Amniotic stem cell (primary cell): ENCODE measurements at regions not wholly inside any gene's neighbourhood (a gene's known extent, or its start where the extent isn't known, plus 50 kb on each side); places are given as distances from the start of the nearest gene placed in this dataset.
"Not testable (repeated sequence)": the region's sequence is repeated elsewhere in the genome, so short reads cannot be mapped to it uniquely, and the experiment has no call there.

Experiments
- DNase-seq: peaks from one replicate; lab custom pipeline; 2025; lab: John Stamatoyannopoulos, UW

DNA sequence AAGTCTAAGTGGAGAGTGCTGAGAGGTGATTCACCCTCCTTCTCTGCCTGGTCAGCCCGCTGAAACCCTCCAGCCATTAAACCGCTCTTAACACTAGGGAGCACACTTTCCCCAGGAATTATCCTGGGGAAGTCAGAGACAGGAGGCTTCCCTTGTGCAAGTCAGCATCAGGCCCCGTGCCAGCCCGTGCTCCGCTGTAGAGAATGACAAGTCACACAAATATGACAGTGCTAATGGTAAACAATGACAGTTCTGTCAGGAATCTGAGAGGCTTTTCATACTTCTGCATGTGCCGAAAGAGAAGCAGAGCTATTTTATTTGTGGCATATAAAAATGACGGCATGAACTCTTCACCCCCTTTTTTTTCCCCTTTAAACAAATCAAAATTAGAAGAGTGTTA lies 816.9 kb upstream of the SLC10A2 start:
- peak; percentile 94 for DNase-seq

DNA sequence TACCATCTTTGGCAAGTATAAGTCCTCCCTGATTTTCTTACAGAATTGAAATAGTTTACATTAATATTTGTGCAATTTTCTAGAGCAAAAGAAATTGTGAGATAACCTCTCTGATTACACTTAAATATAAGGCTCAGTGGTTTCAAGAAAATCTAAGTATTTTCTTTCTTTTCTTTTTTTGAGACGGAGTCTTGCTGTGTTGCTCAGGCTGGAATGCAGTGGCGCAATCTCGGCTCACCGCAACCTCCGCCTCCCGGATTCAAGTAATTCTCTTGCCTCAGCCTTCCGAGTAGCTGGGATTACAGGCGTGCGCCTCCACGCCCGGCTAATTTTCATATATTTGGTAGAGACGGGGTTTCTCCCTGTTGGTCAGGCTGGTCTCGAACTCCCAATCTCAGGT lies 813.9 kb upstream of the SLC10A2 start:
- DNase-seq, result not testable (repeated sequence)

DNA sequence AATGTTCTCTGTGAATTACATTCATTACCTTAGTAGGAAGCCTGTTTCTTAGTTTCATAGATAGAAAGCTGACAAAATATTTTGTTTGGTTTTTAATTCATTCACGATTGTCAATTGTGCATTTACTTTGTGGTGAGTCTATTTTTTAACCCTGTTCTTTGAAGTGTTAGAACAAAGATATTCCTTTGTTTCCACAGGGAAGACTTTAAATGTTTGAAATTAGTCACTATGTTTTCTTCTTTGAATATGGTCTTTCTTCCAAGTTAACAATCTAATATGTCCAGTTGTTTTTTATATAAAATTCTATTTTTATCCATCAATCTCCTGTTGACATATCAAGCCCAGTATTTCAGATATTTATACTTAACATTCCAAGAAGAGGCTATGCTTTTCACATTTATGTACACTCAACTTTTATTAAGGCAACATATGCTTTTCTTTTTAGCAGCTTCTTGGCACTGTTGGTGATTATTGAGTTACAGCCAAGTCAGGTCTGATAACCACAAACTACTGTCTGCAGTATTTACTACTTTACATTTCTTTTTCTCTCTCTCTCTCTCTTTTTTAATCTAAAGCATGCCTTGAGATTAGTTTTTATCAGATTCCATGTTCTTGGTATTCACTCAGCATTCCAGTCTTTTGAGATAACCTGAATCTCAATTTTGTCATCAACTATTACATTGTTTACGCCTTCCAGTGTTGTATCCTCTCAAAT lies 812.8 kb upstream of the SLC10A2 start:
- DNase-seq, result no peak

DNA sequence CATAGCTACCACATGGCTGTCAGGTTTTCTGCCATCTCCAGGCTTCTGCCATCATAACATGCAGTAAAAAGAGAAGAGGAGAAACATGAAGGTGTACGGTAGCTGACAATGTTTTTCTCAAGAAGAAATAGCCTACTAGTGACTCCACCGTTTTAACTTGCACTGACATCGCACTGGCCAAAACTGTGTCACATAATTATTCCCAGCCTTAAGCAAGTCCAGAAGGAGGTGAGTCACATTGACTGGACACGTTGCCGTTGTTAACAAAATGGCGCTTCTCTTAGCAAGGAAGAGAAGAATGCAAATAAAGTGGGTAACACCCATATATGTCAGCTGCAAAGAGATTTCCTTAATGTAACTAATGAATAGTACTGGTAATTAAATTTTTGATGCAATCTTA lies 810.4 kb upstream of the SLC10A2 start:
- no peak for DNase-seq

DNA sequence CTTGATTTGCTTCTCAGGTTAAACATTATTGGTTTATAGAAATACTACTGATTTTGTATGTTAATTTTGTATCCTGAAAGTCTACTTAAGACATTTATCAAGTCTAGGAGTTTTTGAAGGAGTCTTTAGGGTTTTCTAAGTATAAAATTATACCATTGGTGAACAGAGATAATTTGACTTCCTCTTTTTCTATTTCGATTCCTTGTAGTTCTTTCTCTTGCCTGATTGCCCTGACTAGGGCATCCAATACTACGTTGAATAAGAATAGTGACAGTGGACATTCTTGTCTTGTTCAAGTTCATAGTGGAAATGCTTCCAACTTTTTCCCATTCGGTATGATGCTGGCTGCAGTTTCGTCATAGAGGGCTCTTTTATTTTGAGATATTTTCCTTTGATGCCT lies 807.5 kb upstream of the SLC10A2 start:
- no peak for DNase-seq

DNA sequence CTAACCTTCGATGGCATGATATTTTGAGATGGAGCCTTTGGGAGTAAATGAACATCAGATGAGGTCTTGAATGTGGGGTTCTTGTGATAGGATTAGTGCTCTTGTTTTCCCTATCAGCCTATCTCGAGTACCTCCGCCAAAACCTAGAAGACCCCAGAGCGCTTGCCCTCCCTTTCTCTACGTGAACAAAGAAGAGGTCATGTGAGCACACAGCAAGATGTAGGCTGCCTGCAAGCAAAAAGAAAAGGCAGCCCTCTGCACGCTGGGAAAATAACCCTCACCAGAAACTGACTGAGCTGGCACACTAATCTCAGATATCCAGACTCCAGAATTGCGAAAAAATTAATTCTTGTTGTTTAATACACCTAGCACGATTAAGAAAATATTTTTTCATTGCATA lies 799.8 kb upstream of the SLC10A2 start:
- no peak for DNase-seq

DNA sequence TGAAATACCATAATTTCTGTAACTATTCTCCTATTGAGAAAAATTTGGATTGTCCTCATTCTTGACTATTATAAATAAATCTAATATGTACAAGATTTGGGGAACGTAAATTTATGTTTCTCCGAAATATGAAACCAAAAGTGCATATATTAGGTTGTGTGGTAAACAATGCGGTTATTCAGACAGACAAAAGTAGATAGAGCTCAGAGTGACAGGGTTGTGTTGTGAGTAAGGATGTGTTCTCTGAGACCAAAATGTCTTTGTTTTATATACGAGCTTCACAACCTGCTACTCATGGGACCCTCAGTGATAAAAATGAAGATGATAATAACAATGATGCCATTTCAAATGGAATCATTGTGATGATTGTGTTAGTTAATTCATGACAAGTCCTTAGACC lies 796.3 kb upstream of the SLC10A2 start:
- no peak for DNase-seq

DNA sequence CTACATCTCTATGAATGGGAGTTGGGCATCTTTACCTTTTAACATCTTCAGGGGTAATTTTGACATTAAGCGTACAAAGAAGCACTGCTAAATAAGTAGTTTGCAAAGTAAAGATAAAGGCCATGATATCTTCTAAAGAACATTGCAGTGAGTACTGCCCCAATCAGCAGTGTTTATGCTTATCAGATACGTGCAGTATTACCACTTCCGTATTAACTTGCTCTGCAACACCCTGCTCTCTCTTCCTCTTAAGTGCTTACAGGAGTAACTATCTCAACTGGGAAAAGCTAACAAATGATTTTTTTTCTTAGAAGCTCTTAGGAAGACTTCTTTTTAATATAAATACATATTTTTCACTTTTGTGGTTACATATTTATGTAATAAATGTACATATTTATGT lies 793.7 kb upstream of the SLC10A2 start:
- no peak for DNase-seq

DNA sequence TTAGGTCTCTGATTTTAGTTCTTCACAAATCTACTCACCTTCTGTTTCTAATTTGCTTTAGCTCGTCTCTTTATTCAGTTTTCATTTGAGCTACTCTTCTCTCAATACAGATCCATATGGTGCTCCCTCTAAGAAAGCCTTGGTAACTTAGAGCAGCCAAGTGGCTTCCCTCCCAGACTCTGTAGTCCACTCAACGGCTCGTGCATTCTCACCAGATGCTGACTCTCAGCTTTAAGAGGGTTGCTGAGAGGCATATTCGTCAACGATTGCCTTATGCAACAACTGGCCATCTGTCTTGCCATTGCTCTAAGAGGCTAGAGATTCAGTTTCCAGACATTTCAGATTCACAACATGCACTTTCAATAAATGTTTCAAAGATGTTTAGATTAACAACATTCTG lies 785.8 kb upstream of the SLC10A2 start:
- DNase-seq, result no peak

DNA sequence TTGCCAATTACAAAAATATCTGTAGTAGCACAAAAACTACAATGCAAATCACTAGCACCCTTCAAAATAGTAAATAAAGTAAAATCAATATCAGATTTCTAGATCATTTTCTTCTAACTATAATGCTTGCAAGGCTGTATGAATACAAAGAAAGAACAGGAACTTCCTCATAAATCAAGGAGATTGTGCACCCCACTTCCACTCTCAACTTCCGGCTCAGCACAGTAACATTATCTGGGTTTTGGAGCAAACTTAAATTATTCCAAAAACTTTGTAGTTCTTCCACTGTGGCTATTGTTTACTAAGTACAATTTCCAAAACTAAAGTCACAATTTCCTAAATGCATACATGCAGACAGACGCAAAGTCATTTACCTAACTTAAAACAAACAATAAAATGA lies 778.3 kb upstream of the SLC10A2 start:
- DNase-seq, result no peak

DNA sequence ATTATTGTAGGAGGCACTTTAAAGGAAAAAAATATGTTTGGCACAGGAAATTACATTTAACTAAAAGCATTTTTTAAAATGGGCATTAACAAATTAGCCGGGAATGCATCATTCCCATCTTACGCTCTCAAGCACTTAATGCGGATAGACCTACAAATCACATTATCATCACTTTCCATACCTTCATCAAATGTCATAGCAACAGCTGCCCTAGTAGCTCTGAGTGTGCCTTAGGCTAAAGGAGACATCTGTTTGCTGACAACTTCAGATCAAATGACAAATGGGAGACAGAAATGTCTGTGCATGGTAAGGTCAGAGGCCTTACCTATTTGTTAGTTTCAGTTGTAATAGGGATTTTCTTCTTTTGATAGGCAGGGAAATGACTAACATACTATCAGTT lies 773.2 kb upstream of the SLC10A2 start:
- DNase-seq, result no peak

DNA sequence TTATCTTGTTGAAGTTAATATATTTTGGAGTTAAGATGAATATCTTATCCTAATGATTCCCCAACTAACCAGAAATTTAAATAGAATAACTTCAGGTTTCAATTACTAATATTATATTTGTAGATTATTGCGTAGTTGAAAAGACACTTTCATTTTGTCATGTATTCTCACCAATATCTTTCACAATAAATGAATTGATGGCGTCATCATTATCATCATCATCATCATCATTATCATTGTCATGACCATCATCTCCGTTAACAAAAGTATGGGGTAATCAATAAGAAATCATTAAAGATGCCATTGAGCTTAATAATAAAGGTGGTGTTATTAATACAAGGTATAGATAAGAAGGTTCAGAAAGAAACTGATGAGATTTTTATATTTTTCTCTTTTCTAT lies 768.8 kb upstream of the SLC10A2 start:
- no peak for DNase-seq

DNA sequence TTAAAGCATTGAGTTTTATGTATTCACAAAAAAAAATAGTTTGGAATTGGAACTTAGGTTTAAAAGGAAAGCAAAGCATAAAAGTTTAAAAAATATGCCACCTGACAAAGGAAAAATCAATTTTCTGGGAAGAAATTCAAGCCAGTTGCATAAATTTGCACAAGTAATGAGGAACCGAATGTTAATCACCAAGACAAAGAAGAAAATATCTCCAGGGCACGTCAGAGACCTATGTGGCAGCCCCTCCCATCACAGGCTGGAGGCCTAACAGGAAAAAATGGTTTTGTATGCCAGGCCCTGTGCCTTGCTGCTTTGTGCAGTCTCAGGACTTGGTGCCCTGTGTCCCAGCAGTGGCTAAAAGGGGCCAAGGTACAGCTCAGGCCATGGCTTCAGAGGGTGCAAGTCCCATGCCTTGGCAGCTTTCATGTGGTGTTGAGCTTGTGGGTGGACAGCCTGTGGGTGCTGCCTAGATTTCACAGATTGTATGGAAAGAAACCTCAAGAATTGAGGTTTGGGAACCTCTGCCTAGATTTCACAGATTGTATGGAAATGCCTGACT lies 767.2 kb upstream of the SLC10A2 start:
- DNase-seq, result no peak

DNA sequence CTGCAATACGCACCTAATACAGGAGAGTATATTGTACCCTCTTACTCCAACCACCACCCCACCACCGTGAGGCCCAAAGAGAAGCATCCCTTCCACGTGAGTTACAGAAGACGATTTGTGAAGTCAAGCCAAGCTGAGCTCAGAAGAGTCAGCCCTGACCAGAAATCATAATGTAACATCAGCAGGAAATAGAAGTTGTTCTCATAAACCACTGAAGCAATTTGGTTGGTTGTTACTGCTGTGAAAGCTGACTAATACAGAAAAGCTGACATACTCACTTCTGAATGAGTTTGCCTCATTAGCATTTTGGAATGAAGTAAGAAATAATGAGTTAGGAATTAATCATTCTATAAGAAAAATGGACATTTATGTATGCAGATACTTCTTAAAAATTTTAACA lies 749.4 kb upstream of the SLC10A2 start:
- no peak for DNase-seq

DNA sequence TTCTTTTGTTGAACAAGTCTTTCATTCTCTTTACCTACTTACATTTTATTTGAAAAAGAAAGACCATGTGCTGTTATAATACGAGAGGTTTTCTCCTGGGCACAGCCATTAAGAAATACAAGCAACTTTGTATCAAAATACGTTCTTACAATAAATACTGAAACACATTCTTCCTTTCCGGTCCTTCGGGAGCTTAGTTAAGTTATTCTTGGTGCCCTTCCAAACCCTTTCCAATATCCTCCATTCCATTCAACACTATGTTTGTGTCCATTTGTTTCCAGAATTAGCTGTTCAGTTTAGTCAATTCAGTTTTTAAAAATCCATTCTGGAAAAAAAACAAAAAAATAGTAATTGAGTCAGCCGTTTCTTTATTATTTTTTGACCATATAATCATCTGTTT lies 746.8 kb upstream of the SLC10A2 start:
- no peak for DNase-seq

DNA sequence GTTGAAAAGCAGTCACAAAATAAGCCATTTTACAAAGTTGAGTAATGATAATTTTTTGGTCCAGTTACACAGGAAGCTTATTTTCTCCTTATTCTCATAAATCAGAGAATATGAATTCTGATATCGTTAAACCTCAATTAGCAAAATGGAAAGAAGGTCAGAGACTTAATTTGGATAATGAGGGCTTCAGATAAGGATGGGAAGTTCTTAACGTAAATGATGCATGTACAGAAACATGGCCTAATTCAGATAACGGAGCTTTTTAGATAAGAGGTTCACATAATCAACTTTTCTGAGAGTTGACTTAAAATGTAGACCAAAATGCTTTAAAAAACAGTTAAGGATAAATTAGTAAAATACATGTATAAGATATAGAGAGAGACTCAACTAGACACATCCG lies 746.3 kb upstream of the SLC10A2 start:
- DNase-seq, result no peak

DNA sequence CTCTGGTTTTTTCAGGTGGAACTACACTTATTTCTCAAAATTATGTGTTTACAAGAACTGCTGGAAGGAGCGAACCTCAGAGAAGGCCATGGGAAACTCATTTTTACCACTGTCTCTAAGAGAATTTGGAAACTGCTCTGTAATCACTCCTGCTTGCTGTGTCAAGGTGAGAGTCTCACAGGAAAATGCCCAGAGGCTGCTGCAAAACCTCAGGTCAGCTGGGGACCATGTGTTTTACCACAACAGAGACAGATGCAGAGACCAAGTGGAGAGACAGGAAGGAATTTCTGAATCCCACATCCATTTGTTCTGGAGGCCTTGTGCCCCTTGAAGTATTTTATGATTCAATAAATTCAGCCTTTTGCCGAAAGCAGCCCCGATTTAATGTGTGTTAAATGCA lies 743.8 kb upstream of the SLC10A2 start:
- DNase-seq, result no peak

DNA sequence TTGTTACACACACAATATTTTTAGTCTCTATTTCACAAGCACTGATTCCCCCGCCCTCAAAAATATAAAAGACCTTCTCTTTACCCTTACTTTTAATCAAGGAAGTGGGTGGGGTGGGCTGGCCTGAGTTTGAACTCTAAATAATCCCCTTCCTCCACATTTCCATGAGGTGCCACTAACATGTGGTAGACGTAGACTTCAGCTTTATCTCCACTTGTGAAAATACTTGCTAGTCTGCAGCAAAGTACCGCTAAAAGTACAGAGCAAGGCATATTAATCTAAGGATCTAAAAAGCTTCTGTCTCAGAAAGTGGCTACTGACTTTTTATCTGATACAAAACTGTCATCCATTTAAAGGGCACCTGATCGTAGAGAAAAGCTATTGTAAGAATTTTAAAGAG lies 739.6 kb upstream of the SLC10A2 start:
- no peak for DNase-seq

DNA sequence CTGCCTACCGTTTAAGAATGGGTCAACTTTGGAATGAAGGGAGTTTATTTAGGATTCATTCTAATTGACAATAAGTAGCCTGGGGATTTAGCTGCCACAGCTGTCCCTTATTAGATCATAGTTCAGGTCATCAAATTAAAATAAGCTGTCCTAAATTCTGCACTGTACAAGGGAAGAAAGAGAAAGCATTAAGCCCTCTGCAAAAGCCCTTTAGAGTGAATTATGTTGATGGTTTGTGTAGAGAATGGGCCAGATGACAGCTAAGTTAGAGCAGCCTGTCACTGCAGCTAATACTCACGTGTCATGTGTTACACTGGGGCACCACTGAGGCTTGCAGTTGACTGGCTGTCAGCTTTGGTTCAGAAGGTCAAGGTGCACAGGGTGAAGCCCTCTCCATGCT lies 737.1 kb upstream of the SLC10A2 start:
- no peak for DNase-seq

DNA sequence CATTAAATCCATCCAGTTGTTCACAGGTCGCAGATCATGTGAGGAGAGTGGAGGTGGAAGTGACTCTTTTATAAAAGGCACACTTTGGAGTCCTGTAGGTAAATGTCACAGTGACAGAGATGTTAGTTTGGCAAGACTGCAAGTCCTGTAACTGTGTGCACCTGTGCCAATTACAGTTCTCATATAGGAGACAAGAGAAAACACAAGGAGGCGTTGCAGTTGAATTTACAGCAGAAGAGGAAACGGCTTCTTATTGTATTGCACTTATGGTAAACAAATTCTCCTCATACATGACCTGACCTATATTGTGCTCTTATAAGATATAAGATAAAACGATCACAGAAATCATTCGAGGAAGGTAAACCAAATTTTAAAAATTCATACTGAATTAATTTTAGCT lies 732.8 kb upstream of the SLC10A2 start:
- no peak for DNase-seq

DNA sequence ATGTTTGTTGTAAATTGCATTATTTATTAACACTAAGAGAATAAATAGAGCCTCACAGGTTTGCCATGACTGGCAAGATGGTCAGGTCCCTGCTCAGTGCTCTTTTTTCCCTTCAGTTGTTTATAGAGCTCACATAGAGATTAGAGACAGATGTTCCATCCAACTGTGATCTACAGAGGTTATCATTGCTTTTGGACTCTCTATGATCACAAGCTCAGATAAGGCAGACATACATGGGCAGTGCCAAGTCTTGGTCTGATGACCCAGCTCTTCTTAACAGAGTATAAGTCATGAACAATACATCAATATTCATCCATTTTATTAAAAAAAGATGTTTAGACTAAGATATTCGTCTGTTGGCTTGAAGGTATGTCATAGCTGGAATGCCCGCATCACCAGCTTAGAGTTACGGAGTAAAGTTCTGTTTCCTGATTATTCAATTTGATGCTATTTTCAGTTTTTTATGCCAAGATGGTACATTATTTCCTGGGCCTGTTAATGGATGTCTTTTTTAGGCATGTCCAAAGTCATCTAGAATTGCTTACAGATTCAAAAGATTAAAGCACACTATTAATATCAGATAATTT lies 729.8 kb upstream of the SLC10A2 start:
- DNase-seq, result no peak

DNA sequence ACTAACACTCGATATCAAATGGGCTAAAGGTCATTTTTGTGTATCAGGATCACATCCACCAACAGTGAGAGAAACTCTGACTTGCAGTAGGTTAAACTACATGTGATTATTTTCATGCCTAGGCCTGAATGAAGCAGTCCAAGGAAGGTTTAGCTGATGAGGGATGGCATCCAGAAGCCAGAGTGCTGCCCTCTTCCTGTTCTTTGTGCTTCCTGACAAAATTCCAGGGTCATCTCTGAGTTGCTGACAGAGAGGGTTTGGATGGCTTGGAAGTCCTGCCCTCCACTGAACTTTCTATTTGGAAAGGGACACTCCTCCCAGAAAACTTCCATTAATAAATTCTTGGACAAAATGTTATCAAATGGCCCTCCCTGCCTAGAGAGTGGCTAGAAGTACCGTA lies 728.3 kb upstream of the SLC10A2 start:
- no peak for DNase-seq

DNA sequence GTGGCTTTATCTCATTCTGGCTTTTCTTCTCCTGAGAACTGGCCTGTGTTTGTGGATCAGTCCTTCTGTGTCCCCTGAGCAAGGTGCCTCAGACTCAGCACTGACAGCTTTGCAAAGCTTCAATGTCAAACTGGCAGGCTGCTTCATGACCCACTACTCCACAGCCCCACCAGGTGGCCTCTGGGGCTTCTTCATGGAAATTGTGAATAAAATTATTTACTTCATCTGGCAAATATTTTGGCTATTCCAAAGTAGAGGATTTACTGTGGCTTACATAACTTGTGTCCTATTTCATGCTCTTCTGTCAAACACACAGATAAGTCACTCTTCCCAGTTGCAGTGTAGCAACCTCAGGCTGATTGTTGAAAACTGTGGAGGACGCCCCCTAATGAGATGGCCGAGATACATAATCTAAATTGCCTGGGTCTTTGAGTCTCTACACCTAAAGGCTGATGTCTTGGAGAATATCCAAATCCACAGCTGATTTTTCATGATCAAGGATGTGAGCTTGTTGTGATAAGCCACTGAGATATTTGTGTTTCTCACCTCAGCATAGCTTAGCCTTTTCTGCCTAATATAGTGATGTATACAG lies 721.9 kb upstream of the SLC10A2 start:
- DNase-seq, result no peak

DNA sequence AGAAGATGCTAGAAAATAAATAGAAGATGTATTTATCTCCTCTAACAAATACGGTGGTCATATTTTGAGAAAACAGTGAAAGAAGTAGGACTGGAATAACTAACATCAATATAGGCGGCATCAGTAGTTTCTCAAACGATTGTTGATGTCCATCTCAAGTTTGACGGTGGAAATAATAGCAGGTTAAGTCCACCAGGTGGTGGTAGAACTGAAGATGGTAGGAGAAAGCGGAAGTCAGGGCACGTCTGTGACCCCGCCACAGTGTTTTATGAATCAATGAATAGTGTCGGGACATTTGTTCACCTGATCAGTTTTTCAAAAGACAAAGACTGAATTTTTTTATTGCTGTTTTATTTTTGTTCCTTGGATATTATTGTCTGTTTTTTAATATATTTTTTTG lies 706.4 kb upstream of the SLC10A2 start:
- no peak for DNase-seq
